Limb (tissue), 2 donors: ENCODE measurements at regions not wholly inside any gene's neighbourhood (a gene's known extent, or its start where the extent isn't known, plus 50 kb on each side); places are given as distances from the start of the nearest gene placed in this dataset.

Source experiments
- DNase-seq, 2 donors: peaks; one replicate each; pipeline ENCODE4 v3.0.0-alpha.2; 2016; ENCODE audit errors: extremely low spot score in 2 of 2

- no peak for DNase-seq
These were observed 172.5 kb upstream of the PRNP start for GRCh38 chr20:4513720-4514119.

GRCh38 chr20:4512891-4513550 lies 173.2 kb upstream of the PRNP start:
- DNase-seq = no peak

GRCh38 chr20:4511776-4512175 lies 174.5 kb upstream of the PRNP start:
- DNase-seq = no peak

- no peak for DNase-seq
These were observed 176.3 kb upstream of the PRNP start for GRCh38 chr20:4509825-4510522.

- no peak for DNase-seq
These were observed 177.5 kb upstream of the PRNP start for GRCh38 chr20:4508773-4509172.

- DNase-seq = no peak
These were observed 179.0 kb upstream of the PRNP start for GRCh38 chr20:4507288-4507719.

- no peak for DNase-seq
These were observed 181.4 kb upstream of the PRNP start for GRCh38 chr20:4504814-4505213.

- DNase-seq = no peak
These were observed 183.5 kb upstream of the PRNP start for GRCh38 chr20:4502756-4503155.

GRCh38 chr20:4493386-4493785 lies 192.9 kb upstream of the PRNP start:
- DNase-seq = no peak

GRCh38 chr20:4491643-4492042 lies 194.6 kb upstream of the PRNP start:
- no peak for DNase-seq

GRCh38 chr20:4490606-4491280 lies 195.5 kb upstream of the PRNP start:
- DNase-seq = no peak

- no peak for DNase-seq
These were observed 196.2 kb upstream of the PRNP start for GRCh38 chr20:4490045-4490444.

- no peak for DNase-seq
These were observed 197.6 kb upstream of the PRNP start for GRCh38 chr20:4488407-4489339.

- no peak for DNase-seq
These were observed 201.8 kb upstream of the PRNP start for GRCh38 chr20:4484379-4484997.

- DNase-seq = no peak
These were observed 202.3 kb upstream of the PRNP start for GRCh38 chr20:4483961-4484360.

- no peak for DNase-seq
These were observed 202.8 kb upstream of the PRNP start for GRCh38 chr20:4483486-4483885.

- DNase-seq = no peak
These were observed 206.2 kb upstream of the PRNP start for GRCh38 chr20:4480104-4480503.

GRCh38 chr20:4476903-4477500 lies 209.3 kb upstream of the PRNP start:
- DNase-seq = no peak

- DNase-seq = no peak
These were observed 213.3 kb upstream of the PRNP start for GRCh38 chr20:4472906-4473305.

GRCh38 chr20:4471221-4471620 lies 215.0 kb upstream of the PRNP start:
- no peak for DNase-seq

GRCh38 chr20:4470375-4470774 lies 215.9 kb upstream of the PRNP start:
- DNase-seq = no peak
